ENCODE measurements at regions not wholly inside any gene's neighbourhood (a gene's known extent, or its start where the extent isn't known, plus 50 kb on each side); places are given as distances from the start of the nearest gene placed in this dataset.

GRCh38 chrY:10973422-10973821 lies 1445.7 kb downstream of the TSPY10 start:
- TF ChIP-seq CTCF (IDR thresholded peaks at IDR 0.05; ENCODE audit: insufficient read depth, low read depth, low read length) (no peak), EZH2 (IDR thresholded peaks at IDR 0.05; ENCODE audit: insufficient read depth, low read length) (no peak)
